Keratinocyte (primary cell): ENCODE measurements at regions not wholly inside any gene's neighbourhood (a gene's known extent, or its start where the extent isn't known, plus 50 kb on each side); places are given as distances from the start of the nearest gene placed in this dataset.

Source experiments
- DNase-seq: peaks from one replicate; pipeline ENCODE4 v3.0.0-alpha.2; 2011; ENCODE audit warnings: low read depth, missing footprints, low spot score
- FAIRE-seq: peaks from 2 replicates; lab custom pipeline; 2011; peaks lifted over from hg19 to GRCh38; lab: Jason Lieb, UNC
- H2AFZ ChIP-seq: 2 replicates; pipeline ENCODE4 v1.6.0; 2012; ENCODE audit warnings: low read length, control low read depth, inconsistent platforms; ENCODE audit not compliant: control insufficient read depth
- H3K27ac ChIP-seq: 2 replicates; pipeline ENCODE4 v1.5.1; 2011; ENCODE audit warnings: low read length; ENCODE audit not compliant: control insufficient read depth, insufficient read depth
- H3K27me3 ChIP-seq: 3 replicates; pipeline ENCODE4 v1.6.0; 2011; ENCODE audit warnings: low read length; ENCODE audit not compliant: control insufficient read depth, insufficient read depth; ENCODE audit errors: extremely low read depth
- H3K36me3 ChIP-seq, 2 experiments: 2 replicates in 1 of 2; 3 replicates in 1 of 2; pipeline ENCODE4 v1.5.1; 2011; ENCODE audit warnings: low read length in 2 of 2, mild to moderate bottlenecking in 1 of 2; ENCODE audit not compliant: control insufficient read depth in 2 of 2, insufficient read depth in 2 of 2; ENCODE audit errors: extremely low read depth in 1 of 2
- H3K4me1 ChIP-seq: 3 replicates; pipeline ENCODE4 v1.5.1; 2011; ENCODE audit warnings: low read length; ENCODE audit not compliant: control insufficient read depth, insufficient read depth; ENCODE audit errors: extremely low read depth
- H3K4me2 ChIP-seq: 3 replicates; pipeline ENCODE4 v1.6.0; 2011; ENCODE audit warnings: low read depth, low read length; ENCODE audit not compliant: control insufficient read depth, insufficient read depth; ENCODE audit errors: extremely low read depth
- H3K4me3 ChIP-seq, 3 experiments: fragments of 200-600 bp in 1 of 3; sonication (generic) in 1 of 3; 2 replicates in 2 of 3; 3 replicates in 1 of 3; pipeline ENCODE4 v1.5.1; 2011 to 2016; ENCODE audit warnings: low read length in 3 of 3, mild to moderate bottlenecking in 3 of 3, control low read depth in 2 of 3, inconsistent platforms in 1 of 3, low read depth in 1 of 3, mixed read lengths in 1 of 3, mixed run types in 1 of 3, moderate library complexity in 1 of 3; ENCODE audit not compliant: control insufficient read depth in 2 of 3, insufficient read depth in 2 of 3; ENCODE audit errors: extremely low read depth in 1 of 3
- H3K79me2 ChIP-seq: 2 replicates; pipeline ENCODE4 v1.6.0; 2012; ENCODE audit warnings: low read length; ENCODE audit not compliant: control insufficient read depth, insufficient read depth
- H3K9ac ChIP-seq: 3 replicates; pipeline ENCODE4 v1.6.0; 2011; ENCODE audit warnings: low read length; ENCODE audit not compliant: control insufficient read depth, insufficient read depth; ENCODE audit errors: extremely low read depth
- H3K9me1 ChIP-seq: 3 replicates; pipeline ENCODE4 v1.6.0; 2011; ENCODE audit warnings: low read length; ENCODE audit not compliant: control insufficient read depth, insufficient read depth; ENCODE audit errors: extremely low read depth
- H3K9me3 ChIP-seq: 2 replicates; pipeline ENCODE4 v1.5.1; 2012; ENCODE audit warnings: low read depth, low read length; ENCODE audit not compliant: control insufficient read depth
- H4K20me1 ChIP-seq: 3 replicates; pipeline ENCODE4 v1.6.0; 2011; ENCODE audit warnings: low read length; ENCODE audit not compliant: control insufficient read depth, insufficient read depth; ENCODE audit errors: extremely low read depth
- EZH2 ChIP-seq: IDR thresholded peaks from one replicate; pipeline ENCODE4 v1.6.1; 2012; ENCODE audit warnings: inconsistent platforms, mild to moderate bottlenecking, low read length, moderate library complexity
- dilution Hi-C: fragments of 300-500 bp; cut with MboI; formaldehyde crosslinking; loops from one replicate; pipeline ENCODE4 v1.7.0; 2020; ENCODE audit warnings: low sequenced_read_pairs; ENCODE audit not compliant: extremely low pct_ligation_motif_present
- TF ChIP-seq, protein P1 (sequence below), 3 experiments: IDR thresholded peaks in 1 of 3; conservative IDR thresholded peaks in 1 of 3; optimal IDR thresholded peaks in 1 of 3; 2 replicates in 2 of 3; 3 replicates in 1 of 3; pipeline versions ENCODE3 to v1.5.1; 2011; ENCODE audit warnings: low read length in 3 of 3, mild to moderate bottlenecking in 3 of 3, moderate library complexity in 2 of 3, control low read depth in 1 of 3, inconsistent platforms in 1 of 3; ENCODE audit not compliant: insufficient read depth in 2 of 3; ENCODE audit errors: extremely low read depth in 1 of 3

DNA sequence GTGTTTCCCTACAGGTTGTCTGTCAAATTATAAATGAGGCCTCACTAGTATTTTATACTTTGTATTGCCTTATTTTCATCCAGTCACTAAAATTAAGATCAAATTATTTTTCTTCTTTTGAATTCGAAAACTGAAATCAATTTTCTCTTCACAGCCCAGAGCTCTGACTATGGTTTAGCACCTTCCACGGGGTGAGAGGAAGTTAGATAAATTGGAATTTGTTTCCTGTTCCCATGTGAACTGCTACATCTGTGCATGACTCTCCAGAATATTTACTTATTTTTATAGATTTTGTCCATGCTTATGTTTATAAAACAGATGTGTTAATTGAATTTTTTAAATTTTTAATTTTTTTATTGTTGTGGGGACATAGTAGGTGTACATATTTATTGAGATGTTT, 656.5 kb downstream of the IRS1 start:
- no peak overlapping the region for H3K9ac ChIP-seq
- no peak for DNase-seq
- TF ChIP-seq, protein P1, sequence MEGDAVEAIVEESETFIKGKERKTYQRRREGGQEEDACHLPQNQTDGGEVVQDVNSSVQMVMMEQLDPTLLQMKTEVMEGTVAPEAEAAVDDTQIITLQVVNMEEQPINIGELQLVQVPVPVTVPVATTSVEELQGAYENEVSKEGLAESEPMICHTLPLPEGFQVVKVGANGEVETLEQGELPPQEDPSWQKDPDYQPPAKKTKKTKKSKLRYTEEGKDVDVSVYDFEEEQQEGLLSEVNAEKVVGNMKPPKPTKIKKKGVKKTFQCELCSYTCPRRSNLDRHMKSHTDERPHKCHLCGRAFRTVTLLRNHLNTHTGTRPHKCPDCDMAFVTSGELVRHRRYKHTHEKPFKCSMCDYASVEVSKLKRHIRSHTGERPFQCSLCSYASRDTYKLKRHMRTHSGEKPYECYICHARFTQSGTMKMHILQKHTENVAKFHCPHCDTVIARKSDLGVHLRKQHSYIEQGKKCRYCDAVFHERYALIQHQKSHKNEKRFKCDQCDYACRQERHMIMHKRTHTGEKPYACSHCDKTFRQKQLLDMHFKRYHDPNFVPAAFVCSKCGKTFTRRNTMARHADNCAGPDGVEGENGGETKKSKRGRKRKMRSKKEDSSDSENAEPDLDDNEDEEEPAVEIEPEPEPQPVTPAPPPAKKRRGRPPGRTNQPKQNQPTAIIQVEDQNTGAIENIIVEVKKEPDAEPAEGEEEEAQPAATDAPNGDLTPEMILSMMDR (optimal IDR thresholded peaks at IDR 0.05 in 1 of 3, IDR thresholded peaks at IDR 0.05 in 1 of 3, conservative IDR thresholded peaks at IDR 0.05 in 1 of 3; ENCODE audit: extremely low read depth in 1 of 3, insufficient read depth in 2 of 3, low read length in 3 of 3) = no peak
- no peak for TF ChIP-seq EZH2
- H3K4me2 ChIP-seq = no peak overlapping the region
- no peak overlapping the region for H3K4me3 ChIP-seq
- H3K79me2 ChIP-seq = no peaks in the 10 kb centered on the region
- peaks cover 2% of the 10 kb centered on the region for H3K4me1 ChIP-seq
- dilution Hi-C loops = no loop called here
- H3K9me3 ChIP-seq = no peaks in the 10 kb centered on the region
- no peaks in the 10 kb centered on the region for H4K20me1 ChIP-seq
- no peaks in the 10 kb centered on the region for H3K9me1 ChIP-seq
- no peaks in the 10 kb centered on the region for H3K36me3 ChIP-seq
- no peaks in the 10 kb centered on the region for H3K27me3 ChIP-seq
- no peak for FAIRE-seq
- no peak overlapping the region for H3K27ac ChIP-seq
- no peak overlapping the region for H2AFZ ChIP-seq

DNA sequence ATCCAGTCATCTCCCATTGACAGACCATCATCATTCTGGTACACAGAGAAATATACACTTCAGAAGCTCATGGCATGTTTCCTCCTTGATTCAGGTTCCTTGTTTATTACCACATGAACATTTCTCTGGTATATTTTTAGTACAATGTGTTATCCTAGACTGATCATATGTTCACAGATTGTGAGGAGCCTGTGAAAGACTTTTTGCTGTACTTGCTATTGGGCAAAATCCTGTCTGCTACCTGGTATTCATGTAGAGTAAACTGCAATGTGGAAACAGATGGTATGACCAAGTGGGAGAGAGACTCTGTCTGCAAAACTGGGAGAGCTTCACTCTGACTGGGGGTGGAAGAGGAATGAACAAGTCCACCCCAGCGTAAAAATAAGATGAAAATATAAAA, 657.2 kb downstream of the IRS1 start:
- DNase-seq (no peak), FAIRE-seq (no peak)
- Histone ChIP-seq H3K4me3 (peak overlapping the region in 1 of 3 experiments; percentile 5), H4K20me1 (no peaks in the 10 kb centered on the region), H3K36me3 (no peaks in the 10 kb centered on the region), H3K4me2 (no peak overlapping the region), H3K27ac (no peak overlapping the region), H2AFZ (no peak overlapping the region), H3K9me1 (no peaks in the 10 kb centered on the region), H3K4me1 (peaks cover 7% of the 10 kb centered on the region), H3K79me2 (no peaks in the 10 kb centered on the region), H3K9me3 (no peaks in the 10 kb centered on the region), H3K9ac (no peak overlapping the region), H3K27me3 (no peaks in the 10 kb centered on the region)
- TF ChIP-seq, protein P1 (optimal IDR thresholded peaks at IDR 0.05 in 1 of 3, IDR thresholded peaks at IDR 0.05 in 1 of 3, conservative IDR thresholded peaks at IDR 0.05 in 1 of 3; ENCODE audit: extremely low read depth in 1 of 3, insufficient read depth in 2 of 3, low read length in 3 of 3) = no peak
- TF ChIP-seq EZH2 = no peak
- dilution Hi-C loops = no loop called here
